ENCODE measurements at regions not wholly inside any gene's neighbourhood (a gene's known extent, or its start where the extent isn't known, plus 50 kb on each side); places are given as distances from the start of the nearest gene placed in this dataset.

GRCh38 chr2:239608723-239609122 lies 207.9 kb upstream of the HDAC4 start:
- no peak for DNase-seq

- DNase-seq = no peak
Observed at GRCh38 chr2:239608260-239608659, 207.4 kb upstream of the HDAC4 start.

GRCh38 chr2:239607517-239608191 lies 206.8 kb upstream of the HDAC4 start:
- DNase-seq = no peak

GRCh38 chr2:239606741-239607516 lies 206.1 kb upstream of the HDAC4 start:
- DNase-seq = no peak

GRCh38 chr2:239605976-239606375 lies 205.2 kb upstream of the HDAC4 start:
- no peak for DNase-seq

GRCh38 chr2:239605409-239605808 lies 204.6 kb upstream of the HDAC4 start:
- DNase-seq = no peak

GRCh38 chr2:239604861-239605260 lies 204.0 kb upstream of the HDAC4 start:
- no peak for DNase-seq

- DNase-seq = no peak
Observed at GRCh38 chr2:239603411-239604356, 202.9 kb upstream of the HDAC4 start.

- no peak for DNase-seq
Observed at GRCh38 chr2:239602290-239603282, 201.8 kb upstream of the HDAC4 start.

- no peak for DNase-seq
Observed at GRCh38 chr2:239601880-239602279, 201.1 kb upstream of the HDAC4 start.

GRCh38 chr2:239601201-239601851 lies 200.5 kb upstream of the HDAC4 start:
- no peak for DNase-seq

GRCh38 chr2:239600650-239601049 lies 199.8 kb upstream of the HDAC4 start:
- no peak for DNase-seq

- no peak for DNase-seq
Observed at GRCh38 chr2:239600001-239600593, 199.3 kb upstream of the HDAC4 start.

GRCh38 chr2:239599299-239599698 lies 198.5 kb upstream of the HDAC4 start:
- DNase-seq = no peak

GRCh38 chr2:239598732-239599090 lies 197.9 kb upstream of the HDAC4 start:
- DNase-seq = no peak

- no peak for DNase-seq
Observed at GRCh38 chr2:239598011-239598731, 197.4 kb upstream of the HDAC4 start.

- no peak for DNase-seq
Observed at GRCh38 chr2:239597216-239597615, 196.4 kb upstream of the HDAC4 start.

GRCh38 chr2:239596792-239597191 lies 196.0 kb upstream of the HDAC4 start:
- DNase-seq = no peak

- no peak for DNase-seq
Observed at GRCh38 chr2:239596253-239596652, 195.4 kb upstream of the HDAC4 start.

- no peak for DNase-seq
Observed at GRCh38 chr2:239595726-239596125, 194.9 kb upstream of the HDAC4 start.

All from activated naive CD4-positive, alpha-beta T cell (primary cell).